Amniotic stem cell (primary cell): ENCODE measurements at regions not wholly inside any gene's neighbourhood (a gene's known extent, or its start where the extent isn't known, plus 50 kb on each side); places are given as distances from the start of the nearest gene placed in this dataset.
"Not testable (repeated sequence)": the region's sequence is repeated elsewhere in the genome, so short reads cannot be mapped to it uniquely, and the experiment has no call there.

Experiments used
- DNase-seq: peaks from one replicate; lab custom pipeline; 2025; lab: John Stamatoyannopoulos, UW

- no peak for DNase-seq
These were observed 208.1 kb upstream of the CDKN2B start for GRCh38 chr9:22217254-22217653.

- DNase-seq = not testable (repeated sequence)
These were observed 216.8 kb upstream of the CDKN2B start for GRCh38 chr9:22225856-22226255.

GRCh38 chr9:22227986-22228385 is 218.6 kb upstream of the DMRTA1 start:
- DNase-seq = no peak

- DNase-seq = no peak
These were observed 218.1 kb upstream of the DMRTA1 start for GRCh38 chr9:22228542-22228941.

GRCh38 chr9:22229069-22229468 is 217.6 kb upstream of the DMRTA1 start:
- DNase-seq = no peak

- not testable (repeated sequence) for DNase-seq
These were observed 215.3 kb upstream of the DMRTA1 start for GRCh38 chr9:22231309-22231708.

GRCh38 chr9:22232971-22233370 is 213.7 kb upstream of the DMRTA1 start:
- no peak for DNase-seq

- peak; percentile 70 for DNase-seq
These were observed 208.9 kb upstream of the DMRTA1 start for GRCh38 chr9:22237497-22238363.

GRCh38 chr9:22238809-22239684 is 207.6 kb upstream of the DMRTA1 start:
- peak; percentile 38 for DNase-seq

GRCh38 chr9:22240619-22241018 is 206.0 kb upstream of the DMRTA1 start:
- no peak for DNase-seq

- no peak for DNase-seq
These were observed 205.6 kb upstream of the DMRTA1 start for GRCh38 chr9:22241024-22241423.

GRCh38 chr9:22241611-22242010 is 205.0 kb upstream of the DMRTA1 start:
- DNase-seq = no peak

GRCh38 chr9:22244139-22245011 is 202.2 kb upstream of the DMRTA1 start:
- DNase-seq = peak; percentile 16

- no peak for DNase-seq
These were observed 191.3 kb upstream of the DMRTA1 start for GRCh38 chr9:22255337-22255736.

- no peak for DNase-seq
These were observed 190.2 kb upstream of the DMRTA1 start for GRCh38 chr9:22256381-22256780.

GRCh38 chr9:22257026-22257816 is 189.4 kb upstream of the DMRTA1 start:
- DNase-seq = no peak

GRCh38 chr9:22265038-22265437 is 181.6 kb upstream of the DMRTA1 start:
- no peak for DNase-seq

GRCh38 chr9:22265534-22265933 is 181.1 kb upstream of the DMRTA1 start:
- DNase-seq = no peak

GRCh38 chr9:22274477-22274876 is 172.1 kb upstream of the DMRTA1 start:
- no peak for DNase-seq

GRCh38 chr9:22278426-22278825 is 168.2 kb upstream of the DMRTA1 start:
- DNase-seq = no peak

- no peak for DNase-seq
These were observed 167.0 kb upstream of the DMRTA1 start for GRCh38 chr9:22279636-22280035.
